H9 (cell line): ENCODE measurements at regions not wholly inside any gene's neighbourhood (a gene's known extent, or its start where the extent isn't known, plus 50 kb on each side); places are given as distances from the start of the nearest gene placed in this dataset.
A peak's percentile ranks its signal among the peaks of the same experiment; 100 is the strongest.

Experiments used
- DNase-seq: peaks from one replicate; pipeline ENCODE4 v3.0.0-alpha.2; 2017
- H2AFZ ChIP-seq: one replicate; pipeline ENCODE4 v1.6.1; 2013; ENCODE audit warnings: mild to moderate bottlenecking, low read length, control low read depth, moderate library complexity
- H2AK5ac ChIP-seq: 2 replicates; pipeline ENCODE4 v1.6.1; 2013; ENCODE audit warnings: low read length, control low read depth, mixed read lengths; ENCODE audit not compliant: insufficient read length
- H2BK120ac ChIP-seq: one replicate; pipeline ENCODE4 v1.6.1; 2013; ENCODE audit warnings: low read depth, mild to moderate bottlenecking, low read length, control low read depth, inconsistent platforms; ENCODE audit not compliant: poor library complexity, severe bottlenecking
- H2BK12ac ChIP-seq: 2 replicates; pipeline ENCODE4 v1.6.1; 2013; ENCODE audit warnings: low read length, control low read depth, mixed read lengths, low read depth; ENCODE audit not compliant: insufficient read length
- H2BK15ac ChIP-seq: 2 replicates; pipeline ENCODE4 v1.6.1; 2013; ENCODE audit warnings: low read depth, low read length, control low read depth
- H2BK20ac ChIP-seq: one replicate; pipeline ENCODE4 v1.6.1; 2013; ENCODE audit warnings: low read depth, mild to moderate bottlenecking, low read length, control low read depth, inconsistent platforms; ENCODE audit not compliant: poor library complexity, severe bottlenecking
- H2BK5ac ChIP-seq: 2 replicates; pipeline ENCODE4 v1.6.1; 2013; ENCODE audit warnings: low read length, control low read depth, mixed read lengths; ENCODE audit not compliant: insufficient read length
- H3K14ac ChIP-seq: 2 replicates; pipeline ENCODE4 v1.6.1; 2013; ENCODE audit warnings: low read length, control low read depth; ENCODE audit not compliant: insufficient read depth
- H3K18ac ChIP-seq: 2 replicates; pipeline ENCODE4 v1.6.1; 2013; ENCODE audit warnings: low read depth, mild to moderate bottlenecking, mixed read lengths, low read length, control low read depth; ENCODE audit not compliant: insufficient read length
- H3K23ac ChIP-seq: 2 replicates; pipeline ENCODE4 v1.6.1; 2013; ENCODE audit warnings: low read length, control low read depth, mixed read lengths, low read depth; ENCODE audit not compliant: insufficient read length
- H3K23me2 ChIP-seq: 2 replicates; pipeline ENCODE4 v1.6.1; 2013; ENCODE audit warnings: low read depth, mild to moderate bottlenecking, mixed read lengths, low read length, control low read depth; ENCODE audit not compliant: insufficient read length, poor library complexity, severe bottlenecking
- H3K27ac ChIP-seq: 2 replicates; pipeline ENCODE4 v1.5.1; 2013; ENCODE audit warnings: low read length, control low read depth, mixed read lengths, low read depth; ENCODE audit not compliant: insufficient read length
- H3K27me3 ChIP-seq: 2 replicates; pipeline ENCODE4 v1.6.1; 2013; ENCODE audit warnings: low read length, control low read depth, inconsistent platforms; ENCODE audit not compliant: insufficient read depth
- H3K4ac ChIP-seq: 2 replicates; pipeline ENCODE4 v1.6.1; 2013; ENCODE audit warnings: low read depth, mild to moderate bottlenecking, control low read depth, inconsistent platforms, low read length, moderate library complexity
- H3K4me1 ChIP-seq: 2 replicates; pipeline ENCODE4 v1.6.1; 2013; ENCODE audit warnings: low read length, control low read depth, inconsistent platforms; ENCODE audit not compliant: insufficient read depth
- H3K4me2 ChIP-seq: 2 replicates; pipeline ENCODE4 v1.6.1; 2013; ENCODE audit warnings: low read length, control low read depth, mixed read lengths; ENCODE audit not compliant: insufficient read length, insufficient read depth
- H3K56ac ChIP-seq: 2 replicates; pipeline ENCODE4 v1.6.1; 2013; ENCODE audit warnings: low read depth, mild to moderate bottlenecking, mixed read lengths, low read length, control low read depth; ENCODE audit not compliant: insufficient read length
- H3K79me1 ChIP-seq: 2 replicates; pipeline ENCODE4 v1.6.1; 2013; ENCODE audit warnings: low read depth, mild to moderate bottlenecking, moderate library complexity, low read length, control low read depth, inconsistent platforms; ENCODE audit not compliant: insufficient read depth, poor library complexity, severe bottlenecking
- H3K79me2 ChIP-seq: 2 replicates; pipeline ENCODE4 v1.6.1; 2013; ENCODE audit warnings: low read length, control low read depth, inconsistent platforms; ENCODE audit not compliant: insufficient read depth
- H3K9ac ChIP-seq: 2 replicates; pipeline ENCODE4 v1.6.1; 2013; ENCODE audit warnings: low read length, control low read depth, mixed read lengths; ENCODE audit not compliant: insufficient read length; ENCODE audit errors: extremely low read depth
- H3K9me3 ChIP-seq: one replicate; pipeline ENCODE4 v1.6.1; 2013; ENCODE audit warnings: low read depth, low read length, inconsistent platforms; ENCODE audit not compliant: control insufficient read depth
- H3T11ph ChIP-seq: one replicate; pipeline ENCODE4 v1.6.1; 2013; ENCODE audit warnings: mild to moderate bottlenecking, low read length, control low read depth, inconsistent platforms
- H4K20me1 ChIP-seq: one replicate; pipeline ENCODE4 v1.6.1; 2013; ENCODE audit not compliant: control insufficient read depth, insufficient read length, insufficient read depth
- H4K5ac ChIP-seq: 2 replicates; pipeline ENCODE4 v1.6.1; 2013; ENCODE audit warnings: low read depth, mild to moderate bottlenecking, mixed read lengths, low read length, control low read depth; ENCODE audit not compliant: insufficient read length
- H4K8ac ChIP-seq: replicated peaks from 2 replicates; pipeline ENCODE4 v1.6.1; 2013; ENCODE audit warnings: low read length, control low read depth, mixed read lengths, low read depth; ENCODE audit not compliant: insufficient read length
- H4K91ac ChIP-seq: 2 replicates; pipeline ENCODE4 v1.6.1; 2013; ENCODE audit warnings: low read depth, mild to moderate bottlenecking, moderate library complexity, mixed read lengths, low read length, control low read depth; ENCODE audit not compliant: insufficient read length
- H3K27ac Mint-ChIP-seq, 3 experiments: 2 replicates in 2 of 3; 3 replicates in 1 of 3; pipeline ENCODE4 v1.8.0; 2020 to 2021; ENCODE audit warnings: mixed read lengths in 3 of 3, mild to moderate bottlenecking in 1 of 3, moderate library complexity in 1 of 3
- H3K27me3 Mint-ChIP-seq: 2 replicates; pipeline ENCODE4 v1.8.0; 2021; ENCODE audit warnings: low read depth, mild to moderate bottlenecking, moderate library complexity, mixed read lengths
- H3K36me3 Mint-ChIP-seq, 3 experiments: 2 replicates in 2 of 3; 3 replicates in 1 of 3; pipeline ENCODE4 v1.8.0; 2020 to 2021; ENCODE audit warnings: low read depth in 3 of 3, mixed read lengths in 3 of 3; ENCODE audit not compliant: insufficient read depth in 1 of 3
- H3K4me1 Mint-ChIP-seq, 2 experiments: 2 replicates each; pipeline ENCODE4 v1.8.0; 2020; ENCODE audit warnings: mixed read lengths in 2 of 2
- H3K4me3 Mint-ChIP-seq, 2 experiments: 2 replicates in 1 of 2; 3 replicates in 1 of 2; pipeline ENCODE4 v1.8.0; 2020 to 2021; ENCODE audit warnings: mild to moderate bottlenecking in 2 of 2, mixed read lengths in 2 of 2, moderate library complexity in 1 of 2
- H3K9me3 Mint-ChIP-seq, 2 experiments: 2 replicates in 1 of 2; 3 replicates in 1 of 2; pipeline ENCODE4 v1.8.0; 2020; ENCODE audit warnings: mild to moderate bottlenecking in 2 of 2, mixed read lengths in 2 of 2, moderate library complexity in 1 of 2
- WGBS: extraction: QIAGEN DNeasy Blood & Tissue Kit; methylation state at CpG from one replicate; pipeline ENCODE4 v1.1.7; 2013; ENCODE audit warnings: missing lambda C conversion rate, low lambda C conversion rate, mixed read lengths; ENCODE audit not compliant: insufficient read length; ENCODE audit errors: extremely low coverage; 5-methylcytosine and 5-hydroxymethylcytosine counted together
- TF ChIP-seq, protein P1 (sequence below): fragments of 200-600 bp; sonication (generic); conservative IDR thresholded peaks from 3 replicates; pipeline ENCODE4 v1.8.0; 2021; ENCODE audit warnings: antibody characterized with exemption, mild to moderate bottlenecking

DNA sequence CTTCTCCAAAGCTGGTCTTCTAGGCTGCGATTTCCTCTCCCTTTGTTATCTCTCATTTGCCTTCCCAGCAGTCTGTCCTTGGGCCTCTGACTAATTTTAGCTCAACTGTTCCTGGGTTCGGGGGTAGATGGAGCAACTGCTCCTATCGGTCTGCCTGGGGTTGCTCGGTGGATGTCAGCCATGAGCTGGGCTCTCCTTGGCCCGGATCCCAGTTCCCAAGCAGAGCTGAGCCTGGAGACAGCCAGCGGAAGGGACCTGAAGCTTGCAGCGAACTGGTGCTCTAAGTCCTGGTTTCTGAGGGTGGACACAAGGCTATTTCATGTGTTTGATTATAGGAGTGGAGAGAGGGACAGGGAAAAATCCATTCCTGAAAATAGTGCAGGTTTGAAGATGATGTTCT lies 423.0 kb downstream of the RPS6KC1 start:
- Histone ChIP-seq H4K20me1 (no peaks in the 10 kb centered on the region), H3K9ac (no peak overlapping the region), H2BK12ac (no peak overlapping the region), H3K27me3 (no peaks in the 10 kb centered on the region), H4K5ac (no peak overlapping the region), H2BK20ac (no peak overlapping the region), H3K4ac (no peak overlapping the region), H3K18ac (no peak overlapping the region), H3K9me3 (no peaks in the 10 kb centered on the region), H3K4me2 (no peak overlapping the region), H3K4me1 (no peaks in the 10 kb centered on the region; the same call in 1 of the 2 replicates), H2BK120ac (no peak overlapping the region), H3K79me2 (no peaks in the 10 kb centered on the region), H3K23me2 (no peaks in the 10 kb centered on the region), H3K56ac (no peak overlapping the region), H2BK15ac (no peak overlapping the region), H3K79me1 (no peaks in the 10 kb centered on the region), H2BK5ac (no peak overlapping the region), H2AK5ac (no peak overlapping the region), H3K27ac (no peak overlapping the region), H2AFZ (no peak overlapping the region), H3K23ac (no peak overlapping the region), H3T11ph (no peak overlapping the region), H3K14ac (no peak overlapping the region), H4K91ac (no peak overlapping the region), H4K8ac (no peak overlapping the region)
- DNase-seq, result peak; percentile 31
- Mint-ChIP-seq H3K36me3 (peaks cover 0 to 2% (median 0%) of the 10 kb centered on the region in 3 experiments; a peak in 1 of 7 replicates), H3K4me3 (no peak overlapping the region; a peak in 1 of 5 replicates), H3K4me1 (peaks cover 18 to 20% of the 10 kb centered on the region in 2 experiments), H3K27me3 (no peaks in the 10 kb centered on the region), H3K9me3 (no peaks in the 10 kb centered on the region), H3K27ac (peak overlapping the region in 1 of 3 experiments; percentile 75; a peak in 2 of 7 replicates)
- WGBS, result no CpG with 5 or more reads among the region's 7 CpGs
- TF ChIP-seq, protein P1, sequence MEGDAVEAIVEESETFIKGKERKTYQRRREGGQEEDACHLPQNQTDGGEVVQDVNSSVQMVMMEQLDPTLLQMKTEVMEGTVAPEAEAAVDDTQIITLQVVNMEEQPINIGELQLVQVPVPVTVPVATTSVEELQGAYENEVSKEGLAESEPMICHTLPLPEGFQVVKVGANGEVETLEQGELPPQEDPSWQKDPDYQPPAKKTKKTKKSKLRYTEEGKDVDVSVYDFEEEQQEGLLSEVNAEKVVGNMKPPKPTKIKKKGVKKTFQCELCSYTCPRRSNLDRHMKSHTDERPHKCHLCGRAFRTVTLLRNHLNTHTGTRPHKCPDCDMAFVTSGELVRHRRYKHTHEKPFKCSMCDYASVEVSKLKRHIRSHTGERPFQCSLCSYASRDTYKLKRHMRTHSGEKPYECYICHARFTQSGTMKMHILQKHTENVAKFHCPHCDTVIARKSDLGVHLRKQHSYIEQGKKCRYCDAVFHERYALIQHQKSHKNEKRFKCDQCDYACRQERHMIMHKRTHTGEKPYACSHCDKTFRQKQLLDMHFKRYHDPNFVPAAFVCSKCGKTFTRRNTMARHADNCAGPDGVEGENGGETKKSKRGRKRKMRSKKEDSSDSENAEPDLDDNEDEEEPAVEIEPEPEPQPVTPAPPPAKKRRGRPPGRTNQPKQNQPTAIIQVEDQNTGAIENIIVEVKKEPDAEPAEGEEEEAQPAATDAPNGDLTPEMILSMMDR, result no peak
